T-helper 9 cell (primary cell): ENCODE measurements at regions not wholly inside any gene's neighbourhood (a gene's known extent, or its start where the extent isn't known, plus 50 kb on each side); places are given as distances from the start of the nearest gene placed in this dataset.

Experiments
- DNase-seq: peaks from one replicate; pipeline ENCODE4 v3.0.0-alpha.2; 2020

GRCh38 chr3:102529452-102529851, 94.6 kb downstream of the ZPLD1 start:
- no peak for DNase-seq

- no peak for DNase-seq
These were observed 95.8 kb downstream of the ZPLD1 start for GRCh38 chr3:102530415-102531181.

GRCh38 chr3:102531686-102532085, 96.9 kb downstream of the ZPLD1 start:
- DNase-seq, result no peak

- DNase-seq, result no peak
These were observed 98.1 kb downstream of the ZPLD1 start for GRCh38 chr3:102532901-102533300.

- no peak for DNase-seq
These were observed 99.0 kb downstream of the ZPLD1 start for GRCh38 chr3:102533784-102534183.

- DNase-seq, result no peak
These were observed 101.6 kb downstream of the ZPLD1 start for GRCh38 chr3:102536456-102536855.

GRCh38 chr3:102537123-102537522, 102.3 kb downstream of the ZPLD1 start:
- no peak for DNase-seq

- DNase-seq, result no peak
These were observed 109.9 kb downstream of the ZPLD1 start for GRCh38 chr3:102544741-102545140.

- DNase-seq, result no peak
These were observed 110.5 kb downstream of the ZPLD1 start for GRCh38 chr3:102545276-102545675.

GRCh38 chr3:102553876-102554275, 119.1 kb downstream of the ZPLD1 start:
- no peak for DNase-seq

- DNase-seq, result no peak
These were observed 135.7 kb downstream of the ZPLD1 start for GRCh38 chr3:102570511-102570910.

- no peak for DNase-seq
These were observed 136.2 kb downstream of the ZPLD1 start for GRCh38 chr3:102571006-102571405.

- no peak for DNase-seq
These were observed 137.0 kb downstream of the ZPLD1 start for GRCh38 chr3:102571720-102572384.

GRCh38 chr3:102573483-102574028, 138.7 kb downstream of the ZPLD1 start:
- DNase-seq, result no peak

GRCh38 chr3:102574355-102574754, 139.5 kb downstream of the ZPLD1 start:
- no peak for DNase-seq

- no peak for DNase-seq
These were observed 141.8 kb downstream of the ZPLD1 start for GRCh38 chr3:102576651-102577050.

- DNase-seq, result no peak
These were observed 142.4 kb downstream of the ZPLD1 start for GRCh38 chr3:102577082-102577789.

GRCh38 chr3:102580760-102581159, 145.9 kb downstream of the ZPLD1 start:
- no peak for DNase-seq

- no peak for DNase-seq
These were observed 151.7 kb downstream of the ZPLD1 start for GRCh38 chr3:102586485-102586884.

- no peak for DNase-seq
These were observed 159.2 kb downstream of the ZPLD1 start for GRCh38 chr3:102593812-102594602.

GRCh38 chr3:102595057-102595456, 160.2 kb downstream of the ZPLD1 start:
- no peak for DNase-seq

- no peak for DNase-seq
These were observed 165.2 kb downstream of the ZPLD1 start for GRCh38 chr3:102599819-102600576.
